ENCODE measurements at regions not wholly inside any gene's neighbourhood (a gene's known extent, or its start where the extent isn't known, plus 50 kb on each side); places are given as distances from the start of the nearest gene placed in this dataset.

DNA sequence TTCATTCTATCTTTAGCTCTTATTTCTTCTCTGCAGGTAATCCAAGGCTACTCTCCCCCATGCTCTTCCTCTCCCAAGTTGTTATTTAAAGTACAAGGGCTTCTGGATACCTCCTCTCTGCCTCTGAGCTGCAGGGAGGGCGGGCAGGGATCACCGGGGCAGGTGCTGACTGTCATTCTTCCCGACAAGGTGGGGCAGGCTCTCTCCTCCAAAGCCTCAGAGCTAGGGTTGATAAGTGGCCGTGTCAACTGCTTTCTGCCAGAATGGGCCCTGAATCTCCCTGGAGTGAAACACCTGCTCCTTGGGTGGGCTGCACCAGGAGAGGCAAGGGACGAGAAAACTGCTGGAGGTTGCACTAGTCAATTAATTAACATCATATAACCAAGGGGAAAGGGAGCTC, 250.3 kb downstream of the SLC4A3 start:
- Histone ChIP-seq H3K9me3 (no peaks in the 10 kb centered on the region), H3K4me3 (no peak overlapping the region), H3K27me3 (replicated peaks in 1 of 7) (no peaks in the 10 kb centered on the region), H3K4me1 (no peaks in the 10 kb centered on the region), H3K36me3 (no peaks in the 10 kb centered on the region), H3K27ac (no peak overlapping the region)
- WGBS, 5 donors, result 58 to 80% (median 71%) methylated on average over 5 of the region's 5 CpGs
- DNase-seq, result no peak
- TF ChIP-seq POLR2AphosphoS5 (IDR thresholded peaks at IDR 0.05) (no peak), POLR2A (IDR thresholded peaks at IDR 0.05) (no peak)
- TF ChIP-seq, protein P1, sequence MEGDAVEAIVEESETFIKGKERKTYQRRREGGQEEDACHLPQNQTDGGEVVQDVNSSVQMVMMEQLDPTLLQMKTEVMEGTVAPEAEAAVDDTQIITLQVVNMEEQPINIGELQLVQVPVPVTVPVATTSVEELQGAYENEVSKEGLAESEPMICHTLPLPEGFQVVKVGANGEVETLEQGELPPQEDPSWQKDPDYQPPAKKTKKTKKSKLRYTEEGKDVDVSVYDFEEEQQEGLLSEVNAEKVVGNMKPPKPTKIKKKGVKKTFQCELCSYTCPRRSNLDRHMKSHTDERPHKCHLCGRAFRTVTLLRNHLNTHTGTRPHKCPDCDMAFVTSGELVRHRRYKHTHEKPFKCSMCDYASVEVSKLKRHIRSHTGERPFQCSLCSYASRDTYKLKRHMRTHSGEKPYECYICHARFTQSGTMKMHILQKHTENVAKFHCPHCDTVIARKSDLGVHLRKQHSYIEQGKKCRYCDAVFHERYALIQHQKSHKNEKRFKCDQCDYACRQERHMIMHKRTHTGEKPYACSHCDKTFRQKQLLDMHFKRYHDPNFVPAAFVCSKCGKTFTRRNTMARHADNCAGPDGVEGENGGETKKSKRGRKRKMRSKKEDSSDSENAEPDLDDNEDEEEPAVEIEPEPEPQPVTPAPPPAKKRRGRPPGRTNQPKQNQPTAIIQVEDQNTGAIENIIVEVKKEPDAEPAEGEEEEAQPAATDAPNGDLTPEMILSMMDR (IDR thresholded peaks at IDR 0.05 in 8 of 11, conservative IDR thresholded peaks at IDR 0.05 in 3 of 11), result no peak
- intact Hi-C loops (cut with DNase I; ENCODE audit: low total_unique reads), result no loop called here

GRCh38 chr2:219878516-219878915, 251.1 kb downstream of the SLC4A3 start:
- Histone ChIP-seq H3K4me3 (no peak overlapping the region), H3K27me3 (replicated peaks in 1 of 7) (no peaks in the 10 kb centered on the region), H3K9me3 (no peaks in the 10 kb centered on the region), H3K27ac (no peak overlapping the region), H3K36me3 (no peaks in the 10 kb centered on the region), H3K4me1 (no peaks in the 10 kb centered on the region)
- intact Hi-C loops (cut with DNase I; ENCODE audit: low total_unique reads), result no loop called here
- WGBS, 5 donors, result 81 to 90% (median 84%) methylated on average over 5 of the region's 5 CpGs
- no peak for DNase-seq
- TF ChIP-seq POLR2AphosphoS5 (IDR thresholded peaks at IDR 0.05) (no peak), POLR2A (IDR thresholded peaks at IDR 0.05) (no peak)
- TF ChIP-seq, protein P1 (IDR thresholded peaks at IDR 0.05 in 8 of 11, conservative IDR thresholded peaks at IDR 0.05 in 3 of 11), result no peak

DNA sequence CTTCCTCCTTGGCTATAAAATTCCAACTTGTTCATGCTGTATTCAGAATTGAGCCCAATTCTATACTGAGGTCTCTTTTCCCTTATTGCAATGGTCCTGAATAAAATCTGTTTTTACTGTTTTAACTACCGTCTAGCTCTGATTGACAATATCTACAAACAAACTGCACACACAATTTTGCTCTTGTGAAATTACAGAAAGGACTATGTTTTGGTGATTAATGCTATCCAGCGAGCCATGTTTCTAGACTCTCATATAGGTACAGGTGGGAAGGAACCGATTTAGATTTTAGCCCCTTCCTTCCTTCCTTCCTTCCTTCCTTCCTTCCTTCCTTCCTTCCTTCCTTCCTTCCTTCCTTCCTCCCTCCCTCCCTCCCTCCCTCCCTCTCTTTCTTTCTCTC, 254.4 kb downstream of the SLC4A3 start:
- Histone ChIP-seq H3K4me1 (no peaks in the 10 kb centered on the region), H3K4me3 (no peak overlapping the region), H3K27me3 (replicated peaks in 1 of 7) (peaks cover 0 to 5% (median 0%) of the 10 kb centered on the region in 7 donors), H3K27ac (no peak overlapping the region), H3K9me3 (no peaks in the 10 kb centered on the region), H3K36me3 (no peaks in the 10 kb centered on the region)
- TF ChIP-seq, protein P1 (IDR thresholded peaks at IDR 0.05 in 8 of 11, conservative IDR thresholded peaks at IDR 0.05 in 3 of 11), result no peak
- TF ChIP-seq POLR2A (IDR thresholded peaks at IDR 0.05), result no peak
- no peak for TF ChIP-seq POLR2AphosphoS5 (IDR thresholded peaks at IDR 0.05)
- no peak for DNase-seq
- 71 to 85% (median 72%) methylated on average over 3 of the region's 3 CpGs for WGBS, 5 donors
- intact Hi-C loops (cut with DNase I; ENCODE audit: low total_unique reads), result no loop called here

- WGBS, 5 donors, result 75 to 90% (median 81%) methylated on average over 2 of the region's 2 CpGs
- H3K4me3 ChIP-seq, result no peak overlapping the region
- H3K27ac ChIP-seq, result no peak overlapping the region
- H3K9me3 ChIP-seq, result no peaks in the 10 kb centered on the region
- no peak for DNase-seq
- intact Hi-C loops (cut with DNase I; ENCODE audit: low total_unique reads), result no loop called here
- TF ChIP-seq, protein P1 (IDR thresholded peaks at IDR 0.05 in 8 of 11, conservative IDR thresholded peaks at IDR 0.05 in 3 of 11), result no peak
- TF ChIP-seq POLR2AphosphoS5 (IDR thresholded peaks at IDR 0.05) (no peak), POLR2A (IDR thresholded peaks at IDR 0.05) (no peak)
- peaks cover 0 to 5% (median 0%) of the 10 kb centered on the region in 7 donors for H3K27me3 ChIP-seq (replicated peaks in 1 of 7)
- no peaks in the 10 kb centered on the region for H3K4me1 ChIP-seq
- no peaks in the 10 kb centered on the region for H3K36me3 ChIP-seq
These were observed 259.2 kb downstream of the SLC4A3 start for GRCh38 chr2:219886615-219887014.
